ENCODE measurements at regions not wholly inside any gene's neighbourhood (a gene's known extent, or its start where the extent isn't known, plus 50 kb on each side); places are given as distances from the start of the nearest gene placed in this dataset.

- no peak for TF ChIP-seq CTCF (IDR thresholded peaks at IDR 0.05)
- TF ChIP-seq ZFX (IDR thresholded peaks at IDR 0.05; ENCODE audit: borderline replicate concordance) = no peak
Observed at GRCh38 chr2:130259594-130259993, 61.4 kb upstream of the TUBA3E start.

All from 22Rv1 (cell line).